Ovary (tissue), 3 donors: ENCODE measurements at regions not wholly inside any gene's neighbourhood (a gene's known extent, or its start where the extent isn't known, plus 50 kb on each side); places are given as distances from the start of the nearest gene placed in this dataset.

Experiments used
- EP300 ChIP-seq: sonication (generic); formaldehyde crosslinking; IDR thresholded peaks from one replicate; pipeline ENCODE4 v1.6.1; 2017; ENCODE audit warnings: antibody characterized with exemption
- POLR2A ChIP-seq: fragments of 450-650 bp; IDR thresholded peaks from one replicate; pipeline ENCODE4 v1.6.1; 2017; ENCODE audit warnings: antibody characterized with exemption, mild to moderate bottlenecking, moderate library complexity
- TF ChIP-seq, protein P1 (sequence below), 3 donors: fragments of 450-650 bp in 2 of 3; fragments of 200-600 bp in 1 of 3; IDR thresholded peaks; one replicate each; pipeline versions ENCODE4 v1.5.1 to v1.8.0; 2016 to 2022; ENCODE audit warnings: antibody characterized with exemption in 3 of 3, mild to moderate bottlenecking in 1 of 3
- donor health status: DM: no; HTN: no; CAD: no.

DNA sequence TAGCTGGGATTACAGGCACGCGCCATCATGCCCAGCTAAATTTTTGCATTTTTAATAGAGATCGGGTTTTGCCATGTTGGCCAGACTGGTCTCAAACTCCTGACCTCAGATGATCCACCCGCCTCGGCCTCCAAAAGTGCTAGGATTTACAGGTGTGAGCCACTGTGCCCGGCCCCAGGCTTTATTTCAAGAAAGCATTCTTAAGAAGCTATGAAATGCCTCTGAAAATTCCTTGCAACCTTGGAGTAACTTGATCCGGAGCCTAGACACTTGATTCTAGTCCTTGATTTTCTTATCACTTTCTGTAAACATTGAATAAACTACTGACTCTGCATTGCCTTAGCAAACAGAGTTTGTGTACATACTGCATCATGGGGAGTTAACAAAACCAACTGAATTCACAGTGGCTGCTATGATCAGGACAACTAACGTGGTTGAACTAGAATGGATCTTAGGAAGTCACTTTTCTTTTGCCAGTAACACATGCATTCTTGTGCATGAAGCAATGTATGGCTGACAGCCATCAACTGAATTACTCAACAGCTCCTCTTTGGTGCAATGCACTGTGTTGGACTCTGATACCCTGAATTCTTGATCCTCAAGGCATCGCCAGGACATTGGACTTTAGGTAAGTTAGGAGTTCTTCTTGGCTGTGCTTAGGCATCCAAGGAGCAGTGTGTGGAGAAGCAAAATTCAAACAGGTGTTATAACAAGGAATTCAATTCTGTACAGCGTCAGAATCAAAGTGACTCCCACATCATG, 102.8 kb upstream of the TMEM170B start:
- TF ChIP-seq, protein P1, sequence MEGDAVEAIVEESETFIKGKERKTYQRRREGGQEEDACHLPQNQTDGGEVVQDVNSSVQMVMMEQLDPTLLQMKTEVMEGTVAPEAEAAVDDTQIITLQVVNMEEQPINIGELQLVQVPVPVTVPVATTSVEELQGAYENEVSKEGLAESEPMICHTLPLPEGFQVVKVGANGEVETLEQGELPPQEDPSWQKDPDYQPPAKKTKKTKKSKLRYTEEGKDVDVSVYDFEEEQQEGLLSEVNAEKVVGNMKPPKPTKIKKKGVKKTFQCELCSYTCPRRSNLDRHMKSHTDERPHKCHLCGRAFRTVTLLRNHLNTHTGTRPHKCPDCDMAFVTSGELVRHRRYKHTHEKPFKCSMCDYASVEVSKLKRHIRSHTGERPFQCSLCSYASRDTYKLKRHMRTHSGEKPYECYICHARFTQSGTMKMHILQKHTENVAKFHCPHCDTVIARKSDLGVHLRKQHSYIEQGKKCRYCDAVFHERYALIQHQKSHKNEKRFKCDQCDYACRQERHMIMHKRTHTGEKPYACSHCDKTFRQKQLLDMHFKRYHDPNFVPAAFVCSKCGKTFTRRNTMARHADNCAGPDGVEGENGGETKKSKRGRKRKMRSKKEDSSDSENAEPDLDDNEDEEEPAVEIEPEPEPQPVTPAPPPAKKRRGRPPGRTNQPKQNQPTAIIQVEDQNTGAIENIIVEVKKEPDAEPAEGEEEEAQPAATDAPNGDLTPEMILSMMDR (IDR thresholded peaks at IDR 0.05), result no peak
- TF ChIP-seq POLR2A (no peak), EP300 (no peak)
